KMS-11 (cell line): ENCODE measurements at regions not wholly inside any gene's neighbourhood (a gene's known extent, or its start where the extent isn't known, plus 50 kb on each side); places are given as distances from the start of the nearest gene placed in this dataset.

Source experiments
- H2AFZ ChIP-seq: fragments of 200-600 bp; sonication (generic); 2 replicates; pipeline ENCODE4 v1.6.1; 2016; ENCODE audit warnings: antibody characterized with exemption, mixed run types, low read depth
- H3K27ac ChIP-seq: fragments of 200-600 bp; sonication (generic); 2 replicates; pipeline ENCODE4 v1.6.1; 2016; ENCODE audit warnings: mild to moderate bottlenecking, mixed run types
- H3K27me3 ChIP-seq: fragments of 200-600 bp; sonication (generic); 2 replicates; pipeline ENCODE4 v1.6.1; 2017; ENCODE audit warnings: mild to moderate bottlenecking, low read depth, mixed run types, moderate library complexity; ENCODE audit not compliant: insufficient read depth
- H3K36me3 ChIP-seq: fragments of 200-600 bp; sonication (generic); 2 replicates; pipeline ENCODE4 v1.6.1; 2017; ENCODE audit warnings: mild to moderate bottlenecking, mixed run types; ENCODE audit not compliant: insufficient read depth
- H3K4me1 ChIP-seq: fragments of 200-600 bp; sonication (generic); 2 replicates; pipeline ENCODE4 v1.6.1; 2016; ENCODE audit warnings: mild to moderate bottlenecking, low read depth, mixed run types; ENCODE audit not compliant: poor library complexity, severe bottlenecking
- H3K4me2 ChIP-seq: fragments of 200-600 bp; sonication (generic); 2 replicates; pipeline ENCODE4 v1.7.0; 2016; ENCODE audit warnings: mild to moderate bottlenecking, mixed run types
- H3K4me3 ChIP-seq: fragments of 200-600 bp; sonication (generic); IDR thresholded peaks from 2 replicates; pipeline ENCODE4 v1.6.1; 2017; ENCODE audit warnings: low read depth, low read length, mixed read lengths; ENCODE audit not compliant: insufficient read depth
- H3K79me2 ChIP-seq: fragments of 200-600 bp; sonication (generic); 2 replicates; pipeline ENCODE4 v1.6.1; 2016; ENCODE audit warnings: low read depth, mixed run types; ENCODE audit not compliant: insufficient read depth
- H3K9ac ChIP-seq: fragments of 200-600 bp; sonication (generic); 2 replicates; pipeline ENCODE4 v1.6.1; 2016; ENCODE audit warnings: mild to moderate bottlenecking, mixed run types
- H4K20me1 ChIP-seq: fragments of 200-600 bp; sonication (generic); 2 replicates; pipeline ENCODE4 v1.6.1; 2016; ENCODE audit warnings: mild to moderate bottlenecking, mixed run types; ENCODE audit not compliant: insufficient read depth
- CTCF ChIP-seq: fragments of 200-600 bp; sonication (generic); conservative IDR thresholded peaks from 2 replicates; pipeline ENCODE4 v1.6.1; 2017; ENCODE audit warnings: low read depth, mild to moderate bottlenecking, antibody characterized with exemption, low read length, moderate library complexity, mixed read lengths

GRCh38 chr3:137641879-137642704 lies 122.0 kb upstream of the SOX14 start:
- no peak for TF ChIP-seq CTCF
- H3K9ac ChIP-seq, result no peak overlapping the region
- no peaks in the 10 kb centered on the region for H3K79me2 ChIP-seq
- H3K4me1 ChIP-seq, result no peaks in the 10 kb centered on the region
- no peak overlapping the region for H3K4me2 ChIP-seq
- H3K4me3 ChIP-seq, result no peak overlapping the region
- no peak overlapping the region for H2AFZ ChIP-seq
- no peaks in the 10 kb centered on the region for H3K27me3 ChIP-seq
- H3K27ac ChIP-seq, result no peak overlapping the region
- no peaks in the 10 kb centered on the region for H3K36me3 ChIP-seq
- H4K20me1 ChIP-seq, result no peaks in the 10 kb centered on the region

GRCh38 chr3:137642831-137643230 lies 121.3 kb upstream of the SOX14 start:
- H3K4me3 ChIP-seq, result no peak overlapping the region
- no peaks in the 10 kb centered on the region for H4K20me1 ChIP-seq
- no peaks in the 10 kb centered on the region for H3K27me3 ChIP-seq
- no peak overlapping the region for H3K4me2 ChIP-seq
- no peak overlapping the region for H3K27ac ChIP-seq
- H3K79me2 ChIP-seq, result no peaks in the 10 kb centered on the region
- H3K36me3 ChIP-seq, result no peaks in the 10 kb centered on the region
- no peak overlapping the region for H2AFZ ChIP-seq
- no peaks in the 10 kb centered on the region for H3K4me1 ChIP-seq
- no peak for TF ChIP-seq CTCF
- no peak overlapping the region for H3K9ac ChIP-seq

GRCh38 chr3:137647179-137647578 lies 116.9 kb upstream of the SOX14 start:
- H3K4me2 ChIP-seq, result no peak overlapping the region
- no peaks in the 10 kb centered on the region for H4K20me1 ChIP-seq
- no peak overlapping the region for H2AFZ ChIP-seq
- H3K79me2 ChIP-seq, result no peaks in the 10 kb centered on the region
- H3K36me3 ChIP-seq, result no peaks in the 10 kb centered on the region
- H3K9ac ChIP-seq, result no peak overlapping the region
- no peak overlapping the region for H3K4me3 ChIP-seq
- no peaks in the 10 kb centered on the region for H3K4me1 ChIP-seq
- H3K27ac ChIP-seq, result no peak overlapping the region
- no peak for TF ChIP-seq CTCF
- no peaks in the 10 kb centered on the region for H3K27me3 ChIP-seq

- Histone ChIP-seq H3K79me2 (no peaks in the 10 kb centered on the region), H3K27ac (no peak overlapping the region), H3K4me1 (no peaks in the 10 kb centered on the region), H3K36me3 (no peaks in the 10 kb centered on the region), H4K20me1 (no peaks in the 10 kb centered on the region), H3K9ac (no peak overlapping the region), H3K27me3 (no peaks in the 10 kb centered on the region), H2AFZ (no peak overlapping the region), H3K4me2 (no peak overlapping the region), H3K4me3 (no peak overlapping the region)
- TF ChIP-seq CTCF, result no peak
Observed at GRCh38 chr3:137669519-137670060, 94.5 kb upstream of the SOX14 start.
